ENCODE measurements at regions not wholly inside any gene's neighbourhood (a gene's known extent, or its start where the extent isn't known, plus 50 kb on each side); places are given as distances from the start of the nearest gene placed in this dataset.

GRCh38 chr5:96590796-96591195 lies 71.4 kb upstream of the CAST start (continued):
- TF ChIP-seq PATZ1 (tag by site-specific recombination; IDR thresholded peaks at IDR 0.05): no peak
- TF ChIP-seq ZNF16 (tag by site-specific recombination; IDR thresholded peaks at IDR 0.05; ENCODE audit: low read depth): no peak
- no peak for TF ChIP-seq ZNF133 (tag by site-specific recombination; IDR thresholded peaks at IDR 0.05)
- no peak for TF ChIP-seq ZNF223 (tag by site-specific recombination; IDR thresholded peaks at IDR 0.05)

GRCh38 chr5:96595300-96596090 lies 66.7 kb upstream of the CAST start:
- no peak for TF ChIP-seq ZFP69B (tag by site-specific recombination; IDR thresholded peaks at IDR 0.05)
- no peak for TF ChIP-seq ZNF155 (tag by site-specific recombination; IDR thresholded peaks at IDR 0.05)
- no peak for TF ChIP-seq ZIC2 (tag by site-specific recombination; IDR thresholded peaks at IDR 0.05)
- no peak for TF ChIP-seq ZSCAN30 (tag by site-specific recombination; IDR thresholded peaks at IDR 0.05)
- no peak for TF ChIP-seq ZNF585B (tag by site-specific recombination; IDR thresholded peaks at IDR 0.05)
- no peak for TF ChIP-seq ZNF133 (tag by site-specific recombination; IDR thresholded peaks at IDR 0.05)
- no peak for TF ChIP-seq ZNF664 (tag by site-specific recombination; IDR thresholded peaks at IDR 0.05)
- no peak for TF ChIP-seq SCRT2 (tag by site-specific recombination; IDR thresholded peaks at IDR 0.05)
- TF ChIP-seq ZNF792 (tag by site-specific recombination; IDR thresholded peaks at IDR 0.05): no peak
- no peak for TF ChIP-seq ZNF521 (tag by site-specific recombination; IDR thresholded peaks at IDR 0.05)
- TF ChIP-seq ZSCAN18 (tag by site-specific recombination; IDR thresholded peaks at IDR 0.05): no peak
- TF ChIP-seq ZBTB44 (tag by site-specific recombination; IDR thresholded peaks at IDR 0.05): no peak
- no peak for TF ChIP-seq PRDM2 (tag by site-specific recombination; IDR thresholded peaks at IDR 0.05; ENCODE audit: borderline replicate concordance)
- no peak for TF ChIP-seq ZNF501 (tag by site-specific recombination; IDR thresholded peaks at IDR 0.05)
- TF ChIP-seq ZNF776 (tag by site-specific recombination; IDR thresholded peaks at IDR 0.05; ENCODE audit: borderline replicate concordance): no peak
- no peak for TF ChIP-seq KLF9 (tag by site-specific recombination; IDR thresholded peaks at IDR 0.05; ENCODE audit: low read depth)
- no peak for TF ChIP-seq ZNF311 (tag by site-specific recombination; IDR thresholded peaks at IDR 0.05; ENCODE audit: borderline replicate concordance)
- no peak for TF ChIP-seq ZNF23 (tag by site-specific recombination; IDR thresholded peaks at IDR 0.05; ENCODE audit: borderline replicate concordance)
- H3K27ac ChIP-seq (ENCODE audit: extremely low read depth, low read depth, low read length): no peak overlapping the region
- no peaks in the 10 kb centered on the region for H3K36me3 ChIP-seq (ENCODE audit: control insufficient read depth in 2 of 2, insufficient read depth in 1 of 2, low read length in 2 of 2)
- no peak overlapping the region for H3K4me3 ChIP-seq (ENCODE audit: low read depth, low read length)
- H3K9me3 ChIP-seq (ENCODE audit: control insufficient read depth, insufficient read depth, low read depth, low read length): no peaks in the 10 kb centered on the region
- no peaks in the 10 kb centered on the region for H3K4me1 ChIP-seq (ENCODE audit: control insufficient read depth, insufficient read depth, low read length)
- POLR2A ChIA-PET: no interaction called here
- CTCF ChIA-PET: interaction anchor here (0.5 to 1.9 kb wide), 15 partner anchors 9 to 731 kb away, joined by 3 to 16 read pairs (median 4); no protein-coding TSS in a partner anchor
